ENCODE measurements at regions not wholly inside any gene's neighbourhood (a gene's known extent, or its start where the extent isn't known, plus 50 kb on each side); places are given as distances from the start of the nearest gene placed in this dataset.
A peak's percentile ranks its signal among the peaks of the same experiment; 100 is the strongest.

GRCh38 chr7:130222-130572, 62.2 kb upstream of the FAM20C start:
- no peak for DNase-seq
- no peaks in the 10 kb centered on the region for H3K36me3 ChIP-seq (replicated peaks; ENCODE audit: control insufficient read depth, insufficient read depth, low read length)
- no peak overlapping the region for H3K4me3 ChIP-seq (ENCODE audit: insufficient read depth, low read depth, low read length)
- no peaks in the 10 kb centered on the region for H3K27me3 ChIP-seq (ENCODE audit: control insufficient read depth, insufficient read depth, low read length)

- no peaks in the 10 kb centered on the region for H3K36me3 ChIP-seq (replicated peaks; ENCODE audit: control insufficient read depth, insufficient read depth, low read length)
- DNase-seq: peak; percentile 64
- no peak overlapping the region for H3K4me3 ChIP-seq (ENCODE audit: insufficient read depth, low read depth, low read length)
- no peaks in the 10 kb centered on the region for H3K27me3 ChIP-seq (ENCODE audit: control insufficient read depth, insufficient read depth, low read length)
Measured at GRCh38 chr7:130875-131780, 61.2 kb upstream of the FAM20C start.

DNA sequence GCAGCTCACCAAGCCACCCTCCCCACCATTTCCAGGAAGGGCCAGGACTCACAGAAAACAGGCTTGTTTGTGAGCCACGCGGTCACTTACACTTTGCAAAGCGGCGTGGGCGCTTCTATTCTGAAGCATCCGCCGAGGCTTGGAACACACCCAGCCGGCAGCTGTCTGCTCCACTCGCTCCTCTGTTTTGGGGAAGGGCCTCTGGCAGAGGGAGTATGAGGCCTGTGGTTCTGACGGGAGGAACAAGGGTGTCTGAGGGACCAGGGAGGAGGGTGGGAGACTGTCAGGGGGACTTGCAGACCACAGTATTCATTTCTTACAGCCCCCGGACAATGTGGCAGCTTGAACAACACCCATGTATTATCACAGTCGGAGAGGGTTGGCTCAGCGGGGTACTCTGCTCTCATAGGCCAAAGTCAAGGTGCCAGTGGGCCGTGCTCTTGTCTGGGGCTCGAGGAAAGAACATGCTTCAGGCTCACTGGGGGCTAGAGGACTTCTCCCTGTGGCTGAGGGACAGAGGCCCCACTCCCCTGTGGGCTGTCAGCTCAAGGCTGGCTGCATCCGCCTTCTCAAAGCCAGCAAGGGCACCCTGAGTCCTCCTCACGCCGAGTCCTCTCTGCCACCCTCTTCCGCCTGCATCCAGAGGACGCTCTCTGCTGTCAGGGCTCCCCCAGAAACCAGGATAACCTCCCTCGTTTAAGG, 60.4 kb upstream of the FAM20C start:
- H3K36me3 ChIP-seq (replicated peaks; ENCODE audit: control insufficient read depth, insufficient read depth, low read length): no peaks in the 10 kb centered on the region
- H3K27me3 ChIP-seq (ENCODE audit: control insufficient read depth, insufficient read depth, low read length): no peaks in the 10 kb centered on the region
- no peak overlapping the region for H3K4me3 ChIP-seq (ENCODE audit: insufficient read depth, low read depth, low read length)
- DNase-seq: no peak

GRCh38 chr7:132899-133298, 59.5 kb upstream of the FAM20C start:
- no peak for DNase-seq
- H3K36me3 ChIP-seq (replicated peaks; ENCODE audit: control insufficient read depth, insufficient read depth, low read length): no peaks in the 10 kb centered on the region
- H3K27me3 ChIP-seq (ENCODE audit: control insufficient read depth, insufficient read depth, low read length): no peaks in the 10 kb centered on the region
- no peak overlapping the region for H3K4me3 ChIP-seq (ENCODE audit: insufficient read depth, low read depth, low read length)

DNA sequence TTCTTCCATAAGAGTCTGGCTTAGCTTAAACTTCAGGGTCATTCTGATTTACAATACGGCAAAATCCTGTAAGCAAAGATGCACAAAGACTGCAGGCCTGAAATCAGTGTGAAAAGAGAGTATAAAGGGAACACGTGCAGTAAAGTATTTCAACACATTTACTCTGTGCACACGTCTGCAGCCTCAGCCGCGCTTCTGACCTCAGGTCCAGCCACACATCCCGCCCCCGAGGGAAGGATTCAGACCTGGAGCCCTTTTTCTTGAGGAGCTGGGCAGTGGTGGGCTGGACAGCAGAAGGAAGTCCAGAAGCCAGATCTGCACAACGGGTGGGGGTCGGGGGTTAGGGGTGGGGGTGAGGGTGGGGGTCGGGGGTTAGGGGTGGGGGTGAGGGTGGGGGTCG, 58.9 kb upstream of the FAM20C start:
- DNase-seq: no peak
- Histone ChIP-seq H3K4me3 (ENCODE audit: insufficient read depth, low read depth, low read length) (no peak overlapping the region), H3K27me3 (ENCODE audit: control insufficient read depth, insufficient read depth, low read length) (no peaks in the 10 kb centered on the region)

GRCh38 chr7:134029-134428, 58.3 kb upstream of the FAM20C start:
- no peak overlapping the region for H3K4me3 ChIP-seq (ENCODE audit: insufficient read depth, low read depth, low read length)
- peak; percentile 40 for DNase-seq
- no peaks in the 10 kb centered on the region for H3K36me3 ChIP-seq (replicated peaks; ENCODE audit: control insufficient read depth, insufficient read depth, low read length)
- H3K27me3 ChIP-seq (ENCODE audit: control insufficient read depth, insufficient read depth, low read length): no peaks in the 10 kb centered on the region

More for the DNA sequence above, 58.9 kb upstream of the FAM20C start:
- no peaks in the 10 kb centered on the region for H3K36me3 ChIP-seq (replicated peaks; ENCODE audit: control insufficient read depth, insufficient read depth, low read length)

DNA sequence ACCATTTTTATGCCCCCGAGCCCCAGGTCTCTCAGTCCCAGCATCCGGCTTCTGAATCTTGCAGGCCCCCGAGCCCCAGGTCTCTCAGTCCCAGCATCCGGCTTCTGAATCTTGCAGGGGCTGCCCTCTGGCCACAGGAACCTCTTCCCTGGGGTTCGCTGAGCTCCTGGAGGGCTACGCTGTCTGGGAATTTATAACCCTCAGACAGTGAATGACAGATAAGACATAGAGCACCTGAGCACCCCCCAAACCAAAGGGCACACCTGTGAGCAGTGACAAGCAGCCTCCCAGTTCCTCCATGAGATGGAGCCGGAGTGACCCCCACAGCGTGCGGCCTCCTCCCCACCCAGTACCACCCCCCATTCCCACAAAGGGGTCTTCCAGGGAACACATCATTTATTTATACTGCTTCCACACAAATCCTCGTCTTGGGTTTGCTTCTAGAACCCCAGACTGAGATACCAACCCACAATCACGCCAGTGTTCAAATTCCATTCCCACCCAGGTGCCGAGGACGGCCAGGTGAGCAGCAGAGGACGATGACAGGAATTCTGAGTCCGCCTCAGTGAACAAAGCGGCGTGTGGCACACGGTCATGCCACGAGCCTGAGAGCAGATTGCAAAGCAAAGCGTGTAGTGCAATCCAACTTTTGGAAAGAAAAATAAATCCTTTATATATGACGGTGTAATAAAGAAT, 57.7 kb upstream of the FAM20C start:
- Histone ChIP-seq H3K4me3 (ENCODE audit: insufficient read depth, low read depth, low read length) (no peak overlapping the region), H3K27me3 (ENCODE audit: control insufficient read depth, insufficient read depth, low read length) (no peaks in the 10 kb centered on the region), H3K36me3 (replicated peaks; ENCODE audit: control insufficient read depth, insufficient read depth, low read length) (no peaks in the 10 kb centered on the region)
- no peak for DNase-seq

DNA sequence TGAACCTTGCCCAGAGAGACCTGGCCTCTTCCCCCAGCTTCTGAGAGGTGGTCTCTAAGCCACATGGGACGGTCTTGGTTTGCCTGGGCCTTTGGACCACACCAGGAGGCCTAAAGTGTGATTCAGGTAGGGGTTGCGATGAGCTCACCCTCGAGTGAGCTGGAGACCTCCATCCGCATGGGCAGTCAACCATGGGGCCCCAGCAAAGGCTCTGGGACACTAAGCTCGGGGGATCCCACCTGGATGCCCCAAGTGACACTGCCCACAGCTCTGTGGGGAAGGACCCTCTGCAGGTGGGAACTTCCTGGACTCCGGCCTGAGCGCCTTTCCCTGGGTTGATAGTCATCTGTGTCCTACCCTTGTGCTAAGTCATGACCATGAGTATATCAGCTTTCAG, 57.1 kb upstream of the FAM20C start:
- H3K36me3 ChIP-seq (replicated peaks; ENCODE audit: control insufficient read depth, insufficient read depth, low read length): no peaks in the 10 kb centered on the region
- H3K4me3 ChIP-seq (ENCODE audit: insufficient read depth, low read depth, low read length): no peak overlapping the region
- H3K27me3 ChIP-seq (ENCODE audit: control insufficient read depth, insufficient read depth, low read length): no peaks in the 10 kb centered on the region
- DNase-seq: no peak

DNA sequence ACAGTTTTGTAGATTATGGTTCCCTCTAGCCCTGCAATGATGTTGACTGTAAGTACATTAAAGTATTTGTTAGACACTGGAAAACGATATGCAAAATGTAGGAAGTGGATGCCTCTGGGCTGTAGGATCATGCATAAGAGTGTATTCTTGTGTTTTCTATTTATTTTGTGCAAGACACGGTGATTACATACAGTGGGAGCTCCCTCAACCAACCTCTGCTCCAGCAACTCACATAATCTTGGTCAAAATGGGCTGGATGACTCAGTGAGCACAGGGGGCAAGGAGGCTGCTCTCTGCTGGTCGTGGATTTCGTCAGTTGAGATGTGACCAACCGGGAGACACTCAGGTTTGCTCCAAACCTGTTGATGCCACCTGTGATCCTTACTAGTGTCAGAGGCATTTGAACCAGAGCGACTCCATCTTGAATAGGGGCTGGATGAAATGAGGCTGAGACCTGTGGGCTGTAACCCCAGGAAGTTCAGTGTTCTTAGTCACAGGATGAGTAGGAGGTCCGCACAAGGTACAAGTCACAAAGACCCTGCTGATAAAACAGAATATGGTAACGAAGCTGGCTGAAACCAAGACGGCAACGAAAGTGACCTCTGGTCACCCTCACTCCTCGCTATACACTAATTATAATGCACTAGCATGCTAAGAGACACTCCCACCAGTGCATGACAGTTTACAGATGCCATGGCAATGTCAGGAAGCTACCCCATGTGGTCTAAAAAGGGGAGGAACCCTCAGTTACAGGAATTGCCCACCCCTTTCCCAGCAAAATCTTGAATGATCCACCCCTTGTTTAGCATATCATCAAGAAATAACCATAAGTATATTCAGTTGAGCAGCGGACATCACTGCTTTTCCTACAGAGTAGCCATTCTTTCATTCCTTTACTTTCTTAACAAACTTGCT, 56.4 kb upstream of the FAM20C start:
- Histone ChIP-seq H3K4me3 (ENCODE audit: insufficient read depth, low read depth, low read length) (no peak overlapping the region), H3K27me3 (ENCODE audit: control insufficient read depth, insufficient read depth, low read length) (no peaks in the 10 kb centered on the region), H3K36me3 (replicated peaks; ENCODE audit: control insufficient read depth, insufficient read depth, low read length) (no peaks in the 10 kb centered on the region)
- DNase-seq: no peak

- no peaks in the 10 kb centered on the region for H3K36me3 ChIP-seq (replicated peaks; ENCODE audit: control insufficient read depth, insufficient read depth, low read length)
- DNase-seq: peak; percentile 41
- H3K4me3 ChIP-seq (ENCODE audit: insufficient read depth, low read depth, low read length): no peak overlapping the region
Measured at GRCh38 chr7:137094-137891, 55.1 kb upstream of the FAM20C start.

DNA sequence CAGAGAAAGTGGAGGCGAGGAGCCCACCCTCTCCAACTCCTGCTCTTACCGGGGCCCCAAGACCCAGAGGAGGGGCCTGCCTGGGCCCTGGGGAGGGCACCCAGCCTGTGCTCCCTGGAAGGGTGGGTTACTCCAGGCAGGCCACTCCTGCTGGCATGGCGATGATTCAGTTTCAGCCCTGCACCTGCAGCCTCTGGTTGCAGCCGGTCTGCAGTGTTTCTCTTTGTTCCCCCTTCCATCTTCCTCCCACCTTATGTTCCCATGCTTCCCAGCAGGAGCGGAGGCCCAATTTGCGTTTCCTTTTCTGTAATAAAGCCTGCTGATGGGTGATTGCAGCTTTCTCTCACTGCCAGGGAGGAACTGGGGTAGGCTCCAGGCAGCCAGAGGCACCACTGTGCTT, 53.2 kb upstream of the FAM20C start:
- peak; percentile 78 for DNase-seq
- Histone ChIP-seq H3K36me3 (replicated peaks; ENCODE audit: control insufficient read depth, insufficient read depth, low read length) (no peaks in the 10 kb centered on the region), H3K4me3 (ENCODE audit: insufficient read depth, low read depth, low read length) (no peak overlapping the region), H3K27me3 (ENCODE audit: control insufficient read depth, insufficient read depth, low read length) (no peaks in the 10 kb centered on the region)

More at GRCh38 chr7:137094-137891, 55.1 kb upstream of the FAM20C start:
- H3K27me3 ChIP-seq (ENCODE audit: control insufficient read depth, insufficient read depth, low read length): no peaks in the 10 kb centered on the region

- DNase-seq: peak; percentile 50
- Histone ChIP-seq H3K4me3 (ENCODE audit: insufficient read depth, low read depth, low read length) (no peak overlapping the region), H3K27me3 (ENCODE audit: control insufficient read depth, insufficient read depth, low read length) (no peaks in the 10 kb centered on the region), H3K36me3 (replicated peaks; ENCODE audit: control insufficient read depth, insufficient read depth, low read length) (no peaks in the 10 kb centered on the region)
Measured at GRCh38 chr7:139561-140243, 52.7 kb upstream of the FAM20C start.

GRCh38 chr7:140996-141395, 51.4 kb upstream of the FAM20C start:
- H3K27me3 ChIP-seq (ENCODE audit: control insufficient read depth, insufficient read depth, low read length): no peaks in the 10 kb centered on the region
- no peak overlapping the region for H3K4me3 ChIP-seq (ENCODE audit: insufficient read depth, low read depth, low read length)
- H3K36me3 ChIP-seq (replicated peaks; ENCODE audit: control insufficient read depth, insufficient read depth, low read length): no peaks in the 10 kb centered on the region
- DNase-seq: no peak

All from H7 (cell line).